ENCODE measurements at regions not wholly inside any gene's neighbourhood (a gene's known extent, or its start where the extent isn't known, plus 50 kb on each side); places are given as distances from the start of the nearest gene placed in this dataset.
"Not testable (repeated sequence)": the region's sequence is repeated elsewhere in the genome, so short reads cannot be mapped to it uniquely, and the experiment has no call there.

DNA sequence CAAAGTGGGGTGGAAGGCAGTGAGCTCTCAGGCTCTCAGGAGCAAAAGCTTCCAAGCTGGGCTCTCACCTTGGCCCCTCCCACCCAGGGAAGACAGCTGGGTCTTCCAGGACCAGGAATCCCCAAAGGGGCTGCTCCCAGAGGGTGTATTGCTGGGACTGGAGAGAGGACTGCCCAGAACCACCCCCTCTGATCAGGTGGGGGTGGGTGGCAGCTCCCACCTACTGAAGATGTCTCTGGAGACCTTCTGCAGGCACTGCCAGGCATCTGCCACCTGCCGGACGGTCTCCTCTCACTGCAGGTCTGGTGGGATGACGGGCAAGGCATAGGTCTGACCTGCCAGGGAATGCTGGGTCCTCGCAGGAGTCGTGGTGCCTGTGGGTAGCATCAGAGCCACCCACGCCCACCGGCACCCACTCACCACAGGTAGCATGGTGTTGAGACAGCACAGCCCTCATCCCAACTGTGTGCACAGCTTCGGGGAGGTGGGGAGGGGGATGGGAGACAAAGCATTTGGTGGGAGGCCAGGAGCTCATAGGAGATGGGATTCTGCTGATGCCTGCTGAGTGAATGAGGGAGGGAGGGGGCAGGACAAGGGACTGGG is 103.2 kb downstream of the SINHCAF start:
- Histone ChIP-seq H3K4me1 (ENCODE audit: control insufficient read depth in 5 of 5, insufficient read depth in 5 of 5, low read length in 5 of 5) (no peaks in the 10 kb centered on the region), H3K27ac (ENCODE audit: low read depth in 1 of 2, low read length in 1 of 2) (no peak overlapping the region), H3K9me3 (ENCODE audit: control insufficient read depth in 4 of 4, insufficient read depth in 3 of 4, low read length in 3 of 4) (no peaks in the 10 kb centered on the region), H3K36me3 (ENCODE audit: control insufficient read depth in 4 of 4, insufficient read depth in 4 of 4, low read length in 4 of 4) (no peaks in the 10 kb centered on the region), H3K9ac (ENCODE audit: insufficient read depth in 1 of 2, low read length in 2 of 2) (no peak overlapping the region), H3K4me3 (no peak overlapping the region), H3K27me3 (ENCODE audit: control insufficient read depth in 3 of 3, insufficient read depth in 3 of 3, low read length in 2 of 3) (no peaks in the 10 kb centered on the region)
- 85 to 86% methylated on average over 8 of the region's 8 CpGs for WGBS, 2 donors
- no peak for ATAC-seq (ENCODE audit: insufficient read depth, low FRiP score)
- no peak for DNase-seq
- TF ChIP-seq, protein P1, sequence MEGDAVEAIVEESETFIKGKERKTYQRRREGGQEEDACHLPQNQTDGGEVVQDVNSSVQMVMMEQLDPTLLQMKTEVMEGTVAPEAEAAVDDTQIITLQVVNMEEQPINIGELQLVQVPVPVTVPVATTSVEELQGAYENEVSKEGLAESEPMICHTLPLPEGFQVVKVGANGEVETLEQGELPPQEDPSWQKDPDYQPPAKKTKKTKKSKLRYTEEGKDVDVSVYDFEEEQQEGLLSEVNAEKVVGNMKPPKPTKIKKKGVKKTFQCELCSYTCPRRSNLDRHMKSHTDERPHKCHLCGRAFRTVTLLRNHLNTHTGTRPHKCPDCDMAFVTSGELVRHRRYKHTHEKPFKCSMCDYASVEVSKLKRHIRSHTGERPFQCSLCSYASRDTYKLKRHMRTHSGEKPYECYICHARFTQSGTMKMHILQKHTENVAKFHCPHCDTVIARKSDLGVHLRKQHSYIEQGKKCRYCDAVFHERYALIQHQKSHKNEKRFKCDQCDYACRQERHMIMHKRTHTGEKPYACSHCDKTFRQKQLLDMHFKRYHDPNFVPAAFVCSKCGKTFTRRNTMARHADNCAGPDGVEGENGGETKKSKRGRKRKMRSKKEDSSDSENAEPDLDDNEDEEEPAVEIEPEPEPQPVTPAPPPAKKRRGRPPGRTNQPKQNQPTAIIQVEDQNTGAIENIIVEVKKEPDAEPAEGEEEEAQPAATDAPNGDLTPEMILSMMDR (IDR thresholded peaks at IDR 0.05; ENCODE audit: control extremely low read depth, extremely low read depth): no peak

DNA sequence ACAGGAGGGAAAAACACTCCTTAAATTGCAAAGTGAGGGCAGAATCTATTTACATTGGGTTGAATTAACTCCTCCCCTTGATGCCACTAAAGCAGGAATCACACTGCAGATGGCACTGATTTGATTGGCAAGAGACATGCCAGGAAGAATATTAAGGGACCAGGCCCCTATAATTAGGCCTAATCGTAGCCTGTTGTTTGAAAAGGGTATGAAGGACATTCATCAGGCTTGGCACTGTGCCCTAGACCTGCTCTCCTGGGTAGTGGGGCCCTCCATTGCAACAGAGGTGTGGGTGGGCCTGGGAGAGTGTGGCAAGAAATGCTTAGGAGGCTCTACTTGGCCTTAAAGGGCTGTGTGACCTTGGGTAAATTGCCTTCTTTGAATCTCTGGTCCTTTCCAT is 102.3 kb downstream of the SINHCAF start:
- H3K9ac ChIP-seq (ENCODE audit: insufficient read depth in 1 of 2, low read length in 2 of 2); ATAC-seq (ENCODE audit: insufficient read depth, low FRiP score); DNase-seq; H3K27ac ChIP-seq (ENCODE audit: low read depth in 1 of 2, low read length in 1 of 2); H3K4me3 ChIP-seq; H3K27me3 ChIP-seq (ENCODE audit: control insufficient read depth in 3 of 3, insufficient read depth in 3 of 3, low read length in 2 of 3); H3K9me3 ChIP-seq (ENCODE audit: control insufficient read depth in 4 of 4, insufficient read depth in 3 of 4, low read length in 3 of 4); H3K36me3 ChIP-seq (ENCODE audit: control insufficient read depth in 4 of 4, insufficient read depth in 4 of 4, low read length in 4 of 4); H3K4me1 ChIP-seq (ENCODE audit: control insufficient read depth in 5 of 5, insufficient read depth in 5 of 5, low read length in 5 of 5): not testable (repeated sequence)
- WGBS, 2 donors: 43 to 58% methylated on average over 1 of the region's 1 CpG

DNA sequence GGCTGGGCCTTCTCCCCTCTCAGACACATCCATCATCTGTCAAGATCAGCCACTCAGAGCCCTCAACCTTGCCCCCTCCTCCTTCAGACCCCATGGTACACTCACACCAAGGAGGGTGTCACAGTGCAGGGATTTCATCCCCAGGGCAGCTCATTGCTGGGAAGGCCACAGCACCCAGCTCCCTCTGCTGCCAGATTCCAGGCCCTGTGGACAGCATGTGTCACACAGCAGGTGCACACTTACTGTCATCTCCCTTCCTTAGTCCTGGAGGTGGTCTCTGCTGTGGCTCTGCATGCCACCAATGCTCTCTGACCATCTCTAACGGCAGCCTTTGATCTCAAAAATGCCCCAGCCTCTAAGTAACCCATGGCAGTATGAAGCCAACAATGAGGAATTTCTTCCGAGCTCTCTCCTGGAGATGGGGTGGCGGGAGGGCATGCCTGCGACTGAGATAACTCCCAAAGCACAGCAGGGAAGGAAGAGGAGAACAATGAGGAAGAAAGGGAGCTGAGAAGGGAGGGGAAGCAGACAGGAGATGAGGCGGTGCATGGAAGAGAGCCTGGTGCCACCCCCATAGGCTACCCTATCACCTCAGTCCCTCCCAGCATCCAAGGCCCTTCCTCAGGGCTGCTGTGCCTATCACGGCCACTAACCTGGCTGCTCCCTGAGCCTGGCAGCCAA is 101.0 kb downstream of the SINHCAF start:
- H3K4me1 ChIP-seq (ENCODE audit: control insufficient read depth in 5 of 5, insufficient read depth in 5 of 5, low read length in 5 of 5): no peaks in the 10 kb centered on the region
- H3K4me3 ChIP-seq: no peak overlapping the region
- no peaks in the 10 kb centered on the region for H3K27me3 ChIP-seq (ENCODE audit: control insufficient read depth in 3 of 3, insufficient read depth in 3 of 3, low read length in 2 of 3)
- DNase-seq: no peak
- 66 to 75% methylated on average over 5 to 6 of the region's 6 CpGs for WGBS, 2 donors
- no peaks in the 10 kb centered on the region for H3K9me3 ChIP-seq (ENCODE audit: control insufficient read depth in 4 of 4, insufficient read depth in 3 of 4, low read length in 3 of 4)
- no peak for ATAC-seq (ENCODE audit: insufficient read depth, low FRiP score)
- H3K36me3 ChIP-seq (ENCODE audit: control insufficient read depth in 4 of 4, insufficient read depth in 4 of 4, low read length in 4 of 4): no peaks in the 10 kb centered on the region
- no peak overlapping the region for H3K27ac ChIP-seq (ENCODE audit: low read depth in 1 of 2, low read length in 1 of 2)
- TF ChIP-seq, protein P1 (IDR thresholded peaks at IDR 0.05; ENCODE audit: control extremely low read depth, extremely low read depth): no peak
- no peak overlapping the region for H3K9ac ChIP-seq (ENCODE audit: insufficient read depth in 1 of 2, low read length in 2 of 2)

DNA sequence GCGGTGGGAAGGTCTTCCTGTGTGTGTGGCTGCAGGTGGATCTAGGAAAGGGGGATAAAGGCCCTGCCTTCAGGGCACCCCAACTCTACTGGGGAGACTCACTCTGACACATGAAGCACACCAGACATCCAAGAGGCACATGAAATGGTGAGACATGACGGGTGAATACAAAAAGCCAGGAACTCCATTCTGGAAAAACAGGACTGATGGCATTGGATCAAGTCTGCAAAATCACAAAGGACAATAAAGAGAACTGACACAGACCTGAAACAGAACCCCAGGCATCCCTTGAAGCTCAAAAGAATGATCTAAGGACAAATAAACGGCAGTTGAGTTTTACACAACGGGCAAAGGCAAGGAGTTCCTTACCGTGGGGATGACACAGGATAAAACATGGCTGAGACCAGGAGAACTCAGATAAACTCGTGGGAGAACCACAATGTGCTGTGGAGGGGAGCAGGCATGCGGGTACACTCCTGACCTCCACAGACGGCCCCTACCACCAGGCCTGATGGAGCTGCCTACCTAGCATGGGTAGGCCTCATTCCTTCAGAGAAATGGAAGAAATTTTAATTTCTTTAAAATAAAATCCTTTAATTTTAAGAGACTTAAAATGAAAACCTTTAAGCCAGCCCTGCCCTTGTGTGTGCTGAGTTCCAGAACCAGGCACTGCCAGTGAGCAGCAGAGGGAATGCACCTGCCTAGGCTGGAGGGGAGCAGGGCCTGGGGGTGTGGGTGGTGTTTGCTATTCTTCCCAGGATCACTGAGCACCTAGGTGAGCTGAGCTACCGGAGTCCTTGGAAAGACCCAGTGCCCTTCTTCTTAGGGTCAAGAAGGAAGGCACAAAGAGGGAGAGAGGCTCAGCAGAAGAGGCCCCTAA is 100.1 kb downstream of the SINHCAF start:
- TF ChIP-seq, protein P1 (IDR thresholded peaks at IDR 0.05; ENCODE audit: control extremely low read depth, extremely low read depth): no peak
- Histone ChIP-seq H3K27me3 (ENCODE audit: control insufficient read depth in 3 of 3, insufficient read depth in 3 of 3, low read length in 2 of 3) (no peaks in the 10 kb centered on the region), H3K9me3 (ENCODE audit: control insufficient read depth in 4 of 4, insufficient read depth in 3 of 4, low read length in 3 of 4) (no peaks in the 10 kb centered on the region), H3K4me1 (ENCODE audit: control insufficient read depth in 5 of 5, insufficient read depth in 5 of 5, low read length in 5 of 5) (no peaks in the 10 kb centered on the region), H3K27ac (ENCODE audit: low read depth in 1 of 2, low read length in 1 of 2) (no peak overlapping the region), H3K4me3 (no peak overlapping the region), H3K36me3 (ENCODE audit: control insufficient read depth in 4 of 4, insufficient read depth in 4 of 4, low read length in 4 of 4) (no peaks in the 10 kb centered on the region), H3K9ac (ENCODE audit: insufficient read depth in 1 of 2, low read length in 2 of 2) (no peak overlapping the region)
- no peak for ATAC-seq (ENCODE audit: insufficient read depth, low FRiP score)
- DNase-seq: no peak
- WGBS, 2 donors: 78 to 81% methylated on average over 9 of the region's 9 CpGs

Data from lung (tissue), 11 donors.